ENCODE measurements at regions not wholly inside any gene's neighbourhood (a gene's known extent, or its start where the extent isn't known, plus 50 kb on each side); places are given as distances from the start of the nearest gene placed in this dataset.

GRCh38 chr6:113655761-113656160 is 201.4 kb upstream of the MARCKS start:
- Mint-ChIP-seq H3K9me3 (no peaks in the 10 kb centered on the region), H3K4me1 (ENCODE audit: low read depth) (peaks cover 7% of the 10 kb centered on the region), H3K36me3 (ENCODE audit: low read depth) (no peaks in the 10 kb centered on the region), H3K27ac (no peak overlapping the region), H3K4me3 (no peak overlapping the region), H3K27me3 (ENCODE audit: insufficient read depth) (no peaks in the 10 kb centered on the region)
- no peak for TF ChIP-seq CTCF (IDR thresholded peaks at IDR 0.05)
- no peak for DNase-seq

GRCh38 chr6:113659762-113660404 is 197.3 kb upstream of the MARCKS start:
- Mint-ChIP-seq H3K4me1 (ENCODE audit: low read depth) (peaks cover 7% of the 10 kb centered on the region), H3K9me3 (no peaks in the 10 kb centered on the region), H3K36me3 (ENCODE audit: low read depth) (no peaks in the 10 kb centered on the region), H3K27me3 (ENCODE audit: insufficient read depth) (no peaks in the 10 kb centered on the region), H3K4me3 (no peak overlapping the region), H3K27ac (no peak overlapping the region)
- TF ChIP-seq CTCF (IDR thresholded peaks at IDR 0.05) = no peak
- no peak for DNase-seq

- H3K4me1 Mint-ChIP-seq (ENCODE audit: low read depth) = peaks cover 7% of the 10 kb centered on the region
- no peaks in the 10 kb centered on the region for H3K36me3 Mint-ChIP-seq (ENCODE audit: low read depth)
- H3K9me3 Mint-ChIP-seq = no peaks in the 10 kb centered on the region
- TF ChIP-seq CTCF (IDR thresholded peaks at IDR 0.05) = no peak
- no peak overlapping the region for H3K4me3 Mint-ChIP-seq
- H3K27me3 Mint-ChIP-seq (ENCODE audit: insufficient read depth) = no peaks in the 10 kb centered on the region
- no peak overlapping the region for H3K27ac Mint-ChIP-seq
- DNase-seq = no peak
Measured at GRCh38 chr6:113660819-113661218, 196.3 kb upstream of the MARCKS start.

GRCh38 chr6:113662093-113662665 is 195.0 kb upstream of the MARCKS start:
- Mint-ChIP-seq H3K4me3 (no peak overlapping the region), H3K36me3 (ENCODE audit: low read depth) (no peaks in the 10 kb centered on the region), H3K4me1 (ENCODE audit: low read depth) (peaks cover 7% of the 10 kb centered on the region), H3K27me3 (ENCODE audit: insufficient read depth) (no peaks in the 10 kb centered on the region), H3K27ac (no peak overlapping the region), H3K9me3 (no peaks in the 10 kb centered on the region)
- DNase-seq = no peak
- TF ChIP-seq CTCF (IDR thresholded peaks at IDR 0.05) = no peak

GRCh38 chr6:113662688-113663333 is 194.3 kb upstream of the MARCKS start:
- Mint-ChIP-seq H3K36me3 (ENCODE audit: low read depth) (no peaks in the 10 kb centered on the region), H3K4me3 (no peak overlapping the region), H3K27me3 (ENCODE audit: insufficient read depth) (peaks cover 2% of the 10 kb centered on the region; the same call in 1 of the 2 replicates), H3K4me1 (ENCODE audit: low read depth) (peaks cover 7% of the 10 kb centered on the region), H3K9me3 (no peaks in the 10 kb centered on the region), H3K27ac (no peak overlapping the region)
- no peak for TF ChIP-seq CTCF (IDR thresholded peaks at IDR 0.05)
- DNase-seq = no peak

Measured in HFFc6 (cell line).